Thyroid gland (tissue), 4 donors: ENCODE measurements at regions not wholly inside any gene's neighbourhood (a gene's known extent, or its start where the extent isn't known, plus 50 kb on each side); places are given as distances from the start of the nearest gene placed in this dataset.

ENCODE experiments used
- DNase-seq, 2 donors: peaks; one replicate each; pipeline ENCODE4 v3.0.0-alpha.2; 2019
- H3K27ac ChIP-seq, 3 donors: fragments of 200-600 bp; sonication (generic); 1 replicate in 2 of 3; 2 replicates in 1 of 3; pipeline ENCODE4 v1.5.1; 2016 to 2019; ENCODE audit warnings: mild to moderate bottlenecking in 1 of 3, moderate library complexity in 1 of 3
- H3K27me3 ChIP-seq: fragments of 200-600 bp; sonication (generic); one replicate; pipeline ENCODE4 v1.5.1; 2019
- H3K36me3 ChIP-seq, 2 donors: fragments of 200-600 bp; sonication (generic); one replicate each; pipeline ENCODE4 v1.5.1; 2016 to 2019
- H3K4me1 ChIP-seq, 2 donors: fragments of 200-600 bp; sonication (generic); one replicate each; pipeline ENCODE4 v1.5.1; 2017 to 2019
- H3K4me3 ChIP-seq, 3 donors: fragments of 200-600 bp; sonication (generic); replicated peaks in 1 of 3; 1 replicate in 2 of 3; 2 replicates in 1 of 3; pipeline ENCODE4 v1.5.1; 2016; ENCODE audit warnings: mild to moderate bottlenecking in 1 of 3
- H3K9me3 ChIP-seq: fragments of 200-600 bp; sonication (generic); one replicate; pipeline ENCODE4 v1.5.1; 2017
- POLR2A ChIP-seq, 2 donors: fragments of 450-650 bp; IDR thresholded peaks; one replicate each; pipeline ENCODE4 v1.6.1; 2017; ENCODE audit warnings: antibody characterized with exemption in 2 of 2, mild to moderate bottlenecking in 2 of 2, moderate library complexity in 1 of 2
- WGBS, 2 donors: methylation state at CpG; one replicate each; pipeline ENCODE4 v1.1.5; 2017; 5-methylcytosine and 5-hydroxymethylcytosine counted together
- intact Hi-C: fragments of 100-400 bp; cut with DNase I; formaldehyde crosslinking; loops from one replicate; pipeline ENCODE4 v1.15.1; 2023
- TF ChIP-seq, protein P1 (sequence below), 6 experiments: fragments of 200-600 bp in 3 of 6; fragments of 450-650 bp in 3 of 6; sonication (generic) in 3 of 6; IDR thresholded peaks; one replicate each; pipeline ENCODE4 v1.5.1; 2016 to 2019; ENCODE audit warnings: antibody characterized with exemption in 6 of 6, mild to moderate bottlenecking in 2 of 6, inconsistent platforms in 1 of 6, moderate library complexity in 1 of 6

- intact Hi-C loops = no loop called here
- H3K4me3 ChIP-seq = no peak overlapping the region
- no peaks in the 10 kb centered on the region for H3K4me1 ChIP-seq
- no peaks in the 10 kb centered on the region for H3K9me3 ChIP-seq
- H3K27me3 ChIP-seq = no peaks in the 10 kb centered on the region
- H3K36me3 ChIP-seq = no peaks in the 10 kb centered on the region
- no peak for DNase-seq
- 76 to 82% methylated on average over 3 of the region's 3 CpGs for WGBS, 2 donors
- no peak for TF ChIP-seq POLR2A (IDR thresholded peaks at IDR 0.05)
- TF ChIP-seq, protein P1, sequence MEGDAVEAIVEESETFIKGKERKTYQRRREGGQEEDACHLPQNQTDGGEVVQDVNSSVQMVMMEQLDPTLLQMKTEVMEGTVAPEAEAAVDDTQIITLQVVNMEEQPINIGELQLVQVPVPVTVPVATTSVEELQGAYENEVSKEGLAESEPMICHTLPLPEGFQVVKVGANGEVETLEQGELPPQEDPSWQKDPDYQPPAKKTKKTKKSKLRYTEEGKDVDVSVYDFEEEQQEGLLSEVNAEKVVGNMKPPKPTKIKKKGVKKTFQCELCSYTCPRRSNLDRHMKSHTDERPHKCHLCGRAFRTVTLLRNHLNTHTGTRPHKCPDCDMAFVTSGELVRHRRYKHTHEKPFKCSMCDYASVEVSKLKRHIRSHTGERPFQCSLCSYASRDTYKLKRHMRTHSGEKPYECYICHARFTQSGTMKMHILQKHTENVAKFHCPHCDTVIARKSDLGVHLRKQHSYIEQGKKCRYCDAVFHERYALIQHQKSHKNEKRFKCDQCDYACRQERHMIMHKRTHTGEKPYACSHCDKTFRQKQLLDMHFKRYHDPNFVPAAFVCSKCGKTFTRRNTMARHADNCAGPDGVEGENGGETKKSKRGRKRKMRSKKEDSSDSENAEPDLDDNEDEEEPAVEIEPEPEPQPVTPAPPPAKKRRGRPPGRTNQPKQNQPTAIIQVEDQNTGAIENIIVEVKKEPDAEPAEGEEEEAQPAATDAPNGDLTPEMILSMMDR (IDR thresholded peaks at IDR 0.05) = no peak
- no peak overlapping the region for H3K27ac ChIP-seq
Observed at GRCh38 chr2:150812066-150812465, 324.6 kb upstream of the RND3 start.

DNA sequence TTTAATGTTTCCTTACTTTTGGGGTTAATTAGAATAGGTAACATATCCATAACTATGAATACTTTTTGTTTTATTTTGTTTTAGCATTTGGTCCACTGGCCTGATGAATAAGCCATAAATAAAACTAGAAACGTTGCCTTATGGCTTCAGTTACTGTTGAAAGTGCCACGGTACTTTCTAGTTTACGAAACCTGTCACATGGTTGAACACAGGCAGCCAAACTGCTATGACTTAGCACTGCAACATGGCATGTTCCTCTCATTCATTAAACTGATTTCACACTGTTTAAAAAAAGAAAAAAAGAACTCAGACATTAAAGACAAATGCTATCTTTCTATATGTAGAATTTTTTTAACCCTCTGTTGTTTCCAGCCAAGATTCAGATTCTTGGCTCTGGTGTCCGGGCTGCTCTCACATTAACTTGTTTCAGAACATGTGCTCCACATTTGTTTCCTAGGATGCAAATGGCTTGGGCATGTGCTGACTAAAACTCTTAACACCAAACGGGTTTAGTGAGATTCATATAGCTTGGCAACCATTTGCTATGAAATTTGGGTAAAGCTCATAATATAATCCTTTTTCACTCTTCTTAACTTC lies 323.9 kb upstream of the RND3 start:
- Histone ChIP-seq H3K27ac (no peak overlapping the region), H3K4me1 (no peaks in the 10 kb centered on the region), H3K4me3 (no peak overlapping the region), H3K36me3 (no peaks in the 10 kb centered on the region), H3K27me3 (no peaks in the 10 kb centered on the region), H3K9me3 (no peaks in the 10 kb centered on the region)
- TF ChIP-seq POLR2A (IDR thresholded peaks at IDR 0.05) = no peak
- TF ChIP-seq, protein P1 (IDR thresholded peaks at IDR 0.05) = no peak
- intact Hi-C loops = no loop called here
- WGBS, 2 donors = 63 to 68% methylated on average over 5 of the region's 5 CpGs
- no peak for DNase-seq

DNA sequence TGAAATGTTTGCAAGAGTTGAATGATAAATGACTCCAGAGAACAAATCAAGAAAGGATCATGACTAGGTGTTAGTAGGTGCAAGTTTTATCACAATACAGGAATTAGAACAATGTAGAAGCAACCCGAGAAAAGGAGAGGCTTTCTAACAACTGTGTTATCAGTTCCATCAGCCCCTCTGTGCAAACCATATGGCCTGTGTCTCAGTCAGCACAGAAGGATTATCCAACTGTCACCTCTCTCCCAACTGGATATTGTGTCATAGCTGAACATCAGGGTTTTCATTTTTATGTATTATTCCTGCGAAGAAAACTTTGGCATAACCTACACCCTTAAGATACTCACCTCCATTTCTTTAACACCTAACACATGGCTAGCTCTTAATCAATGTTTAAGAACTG lies 321.6 kb upstream of the RND3 start:
- Histone ChIP-seq H3K4me1 (peaks cover 0 to 6% of the 10 kb centered on the region in 2 donors), H3K27ac (no peak overlapping the region), H3K27me3 (no peaks in the 10 kb centered on the region), H3K36me3 (no peaks in the 10 kb centered on the region), H3K4me3 (no peak overlapping the region), H3K9me3 (no peaks in the 10 kb centered on the region)
- DNase-seq = no peak
- 77 to 80% methylated on average over 2 of the region's 2 CpGs for WGBS, 2 donors
- intact Hi-C loops = no loop called here
- TF ChIP-seq POLR2A (IDR thresholded peaks at IDR 0.05) = no peak
- TF ChIP-seq, protein P1 (IDR thresholded peaks at IDR 0.05) = no peak

DNA sequence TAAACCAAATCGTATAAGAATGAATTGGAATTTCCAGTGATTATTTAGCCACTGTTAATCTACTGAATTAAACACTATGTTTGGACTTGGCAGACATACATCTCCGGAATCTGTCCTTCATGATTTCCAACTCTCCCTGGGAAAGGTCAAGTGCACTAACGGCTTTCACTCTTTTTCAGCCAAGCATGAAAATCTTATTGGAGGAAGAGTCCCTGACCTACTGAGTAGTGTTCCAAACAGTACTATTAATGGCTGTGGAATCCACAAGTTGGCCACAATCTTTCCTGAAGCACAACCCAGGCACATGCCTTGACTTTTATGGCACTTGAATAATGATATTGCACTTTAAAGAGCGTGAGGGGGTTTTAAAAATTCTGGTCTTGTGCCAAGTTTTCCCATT lies 318.9 kb upstream of the RND3 start:
- Histone ChIP-seq H3K4me3 (no peak overlapping the region), H3K27ac (peak overlapping the region in 1 of 3 donors; percentile 37), H3K36me3 (no peaks in the 10 kb centered on the region), H3K9me3 (no peaks in the 10 kb centered on the region), H3K27me3 (no peaks in the 10 kb centered on the region), H3K4me1 (peaks cover 0 to 6% of the 10 kb centered on the region in 2 donors)
- intact Hi-C loops = no loop called here
- peak; percentile 3 to 6 for DNase-seq
- TF ChIP-seq, protein P1 (IDR thresholded peaks at IDR 0.05) = no peak
- TF ChIP-seq POLR2A (IDR thresholded peaks at IDR 0.05) = no peak
- 11 to 21% methylated on average over 4 of the region's 4 CpGs for WGBS, 2 donors

- peaks cover 0 to 6% of the 10 kb centered on the region in 2 donors for H3K4me1 ChIP-seq
- TF ChIP-seq POLR2A (IDR thresholded peaks at IDR 0.05) = no peak
- TF ChIP-seq, protein P1 (IDR thresholded peaks at IDR 0.05) = no peak
- H3K36me3 ChIP-seq = no peaks in the 10 kb centered on the region
- intact Hi-C loops = no loop called here
- DNase-seq = no peak
- H3K4me3 ChIP-seq = no peak overlapping the region
- no peak overlapping the region for H3K27ac ChIP-seq
- H3K9me3 ChIP-seq = no peaks in the 10 kb centered on the region
- H3K27me3 ChIP-seq = no peaks in the 10 kb centered on the region
- WGBS, 2 donors = 77% methylated on average over 6 of the region's 6 CpGs
Observed at GRCh38 chr2:150803689-150804398, 316.4 kb upstream of the RND3 start.
